Fibroblast of villous mesenchyme (primary cell): ENCODE measurements at regions not wholly inside any gene's neighbourhood (a gene's known extent, or its start where the extent isn't known, plus 50 kb on each side); places are given as distances from the start of the nearest gene placed in this dataset.
"Not testable (repeated sequence)": the region's sequence is repeated elsewhere in the genome, so short reads cannot be mapped to it uniquely, and the experiment has no call there.

ENCODE experiments used
- DNase-seq: peaks from one replicate; pipeline ENCODE4 v3.0.0-alpha.2; 2010; ENCODE audit warnings: low read depth
- H3K4me3 ChIP-seq: 2 replicates; pipeline ENCODE4 v1.5.1; 2011; ENCODE audit warnings: low read depth, mild to moderate bottlenecking, low read length
- CTCF ChIP-seq: IDR thresholded peaks from 2 replicates; pipeline ENCODE4 v1.5.1; 2012; ENCODE audit warnings: low read depth, mild to moderate bottlenecking, low read length; ENCODE audit not compliant: insufficient read depth

GRCh38 chr2:196516564-196516963 is 123.0 kb upstream of the CCDC150 start:
- no peak for DNase-seq

GRCh38 chr2:196520605-196521004 is 118.9 kb upstream of the CCDC150 start:
- no peak for DNase-seq
- no peak for TF ChIP-seq CTCF
- H3K4me3 ChIP-seq, result no peak overlapping the region

More at GRCh38 chr2:196516564-196516963, 123.0 kb upstream of the CCDC150 start:
- H3K4me3 ChIP-seq, result no peak overlapping the region
- TF ChIP-seq CTCF, result no peak

- H3K4me3 ChIP-seq, DNase-seq: not testable (repeated sequence)
Observed at GRCh38 chr2:196526981-196527725, 112.4 kb upstream of the CCDC150 start.

- H3K4me3 ChIP-seq, result no peak overlapping the region
- no peak for DNase-seq
- TF ChIP-seq CTCF, result no peak
Observed at GRCh38 chr2:196528486-196529223, 110.9 kb upstream of the CCDC150 start.

GRCh38 chr2:196530910-196531309 is 108.6 kb upstream of the CCDC150 start:
- no peak for TF ChIP-seq CTCF
- DNase-seq, result no peak
- no peak overlapping the region for H3K4me3 ChIP-seq

GRCh38 chr2:196533772-196534397 is 105.6 kb upstream of the CCDC150 start:
- no peak for DNase-seq
- H3K4me3 ChIP-seq, result no peak overlapping the region
- TF ChIP-seq CTCF, result no peak

- no peak for DNase-seq
- H3K4me3 ChIP-seq, result no peak overlapping the region
- TF ChIP-seq CTCF, result no peak
Observed at GRCh38 chr2:196534495-196534894, 105.0 kb upstream of the CCDC150 start.
